Ascending aorta (tissue), 2 donors: ENCODE measurements at regions not wholly inside any gene's neighbourhood (a gene's known extent, or its start where the extent isn't known, plus 50 kb on each side); places are given as distances from the start of the nearest gene placed in this dataset.

Experiments used
- DNase-seq, 2 donors: peaks; one replicate each; pipeline ENCODE4 v3.0.0-alpha.2; 2019; ENCODE audit warnings: low spot score in 2 of 2
- H3K27ac ChIP-seq, 2 donors: fragments of 200-600 bp; sonication (generic); one replicate each; pipeline ENCODE4 v1.5.1; 2016 to 2017; ENCODE audit warnings: mild to moderate bottlenecking in 1 of 2
- H3K27me3 ChIP-seq: fragments of 200-600 bp; sonication (generic); one replicate; pipeline ENCODE4 v1.5.1; 2017
- H3K36me3 ChIP-seq, 2 donors: fragments of 200-600 bp; sonication (generic); one replicate each; pipeline ENCODE4 v1.5.1; 2016
- H3K4me1 ChIP-seq, 2 donors: fragments of 200-600 bp; sonication (generic); one replicate each; pipeline ENCODE4 v1.5.1; 2016 to 2017; ENCODE audit warnings: mild to moderate bottlenecking in 1 of 2
- H3K4me3 ChIP-seq, 2 donors: fragments of 200-600 bp; sonication (generic); one replicate each; pipeline ENCODE4 v1.5.1; 2016 to 2017; ENCODE audit warnings: mild to moderate bottlenecking in 1 of 2
- H3K9me3 ChIP-seq, 2 donors: fragments of 200-600 bp; sonication (generic); one replicate each; pipeline ENCODE4 v1.5.1; 2016
- intact Hi-C: fragments of 100-400 bp; cut with DNase I; formaldehyde crosslinking; loops from one replicate; pipeline ENCODE4 v1.15.1; 2023
- TF ChIP-seq, protein P1 (sequence below), 3 experiments: fragments of 200-600 bp in 2 of 3; fragments of 450-650 bp in 1 of 3; sonication (generic) in 2 of 3; IDR thresholded peaks; one replicate each; pipeline ENCODE4 v1.5.1; 2016 to 2019; ENCODE audit warnings: antibody characterized with exemption in 3 of 3, mild to moderate bottlenecking in 1 of 3, moderate library complexity in 1 of 3

DNA sequence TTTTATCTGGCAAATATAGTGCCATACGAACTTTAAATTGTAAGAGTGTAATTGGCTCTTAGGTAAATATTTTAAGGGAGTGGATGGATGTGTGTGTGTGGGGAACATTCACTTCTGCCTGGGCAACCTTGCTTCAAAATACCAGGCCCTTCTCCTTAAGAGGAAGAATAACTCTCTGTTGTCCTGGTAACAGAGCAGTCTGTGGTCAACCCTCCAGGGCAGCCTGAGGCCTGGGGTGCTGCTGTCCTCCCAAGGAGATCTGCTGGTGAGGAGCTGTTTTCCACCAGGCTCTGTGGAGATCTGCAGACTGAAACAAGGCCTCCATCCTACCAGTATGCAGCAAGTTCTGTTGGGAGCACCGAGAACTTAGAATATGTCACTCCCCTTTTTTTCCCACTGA, 325.2 kb downstream of the PSAT1 start:
- TF ChIP-seq, protein P1, sequence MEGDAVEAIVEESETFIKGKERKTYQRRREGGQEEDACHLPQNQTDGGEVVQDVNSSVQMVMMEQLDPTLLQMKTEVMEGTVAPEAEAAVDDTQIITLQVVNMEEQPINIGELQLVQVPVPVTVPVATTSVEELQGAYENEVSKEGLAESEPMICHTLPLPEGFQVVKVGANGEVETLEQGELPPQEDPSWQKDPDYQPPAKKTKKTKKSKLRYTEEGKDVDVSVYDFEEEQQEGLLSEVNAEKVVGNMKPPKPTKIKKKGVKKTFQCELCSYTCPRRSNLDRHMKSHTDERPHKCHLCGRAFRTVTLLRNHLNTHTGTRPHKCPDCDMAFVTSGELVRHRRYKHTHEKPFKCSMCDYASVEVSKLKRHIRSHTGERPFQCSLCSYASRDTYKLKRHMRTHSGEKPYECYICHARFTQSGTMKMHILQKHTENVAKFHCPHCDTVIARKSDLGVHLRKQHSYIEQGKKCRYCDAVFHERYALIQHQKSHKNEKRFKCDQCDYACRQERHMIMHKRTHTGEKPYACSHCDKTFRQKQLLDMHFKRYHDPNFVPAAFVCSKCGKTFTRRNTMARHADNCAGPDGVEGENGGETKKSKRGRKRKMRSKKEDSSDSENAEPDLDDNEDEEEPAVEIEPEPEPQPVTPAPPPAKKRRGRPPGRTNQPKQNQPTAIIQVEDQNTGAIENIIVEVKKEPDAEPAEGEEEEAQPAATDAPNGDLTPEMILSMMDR (IDR thresholded peaks at IDR 0.05): no peak
- no peaks in the 10 kb centered on the region for H3K9me3 ChIP-seq
- no peaks in the 10 kb centered on the region for H3K4me1 ChIP-seq
- H3K4me3 ChIP-seq: no peak overlapping the region
- H3K27ac ChIP-seq: no peak overlapping the region
- H3K36me3 ChIP-seq: no peaks in the 10 kb centered on the region
- H3K27me3 ChIP-seq: no peaks in the 10 kb centered on the region
- intact Hi-C loops: no loop called here
- DNase-seq: no peak

DNA sequence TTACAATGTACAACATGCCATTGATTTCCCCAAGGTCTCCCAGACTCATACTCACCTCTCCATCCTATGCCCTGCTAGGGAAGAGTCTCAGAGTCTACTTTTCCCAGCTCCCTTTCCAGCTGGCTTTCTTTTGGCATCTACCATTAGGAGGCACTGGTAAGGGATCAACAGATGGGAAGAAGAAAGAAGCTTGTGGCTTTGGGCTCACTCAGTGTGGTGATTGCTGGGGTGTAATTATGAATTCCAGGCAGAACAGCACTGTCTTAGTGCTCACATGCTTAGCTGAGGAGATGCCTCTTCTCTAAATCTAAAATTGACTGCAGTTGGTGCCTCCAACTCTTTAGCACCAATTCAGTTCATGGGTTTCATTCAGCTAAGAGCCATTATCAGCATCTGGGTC, 330.0 kb downstream of the PSAT1 start:
- DNase-seq: no peak
- Histone ChIP-seq H3K36me3 (no peaks in the 10 kb centered on the region), H3K4me1 (no peaks in the 10 kb centered on the region), H3K4me3 (no peak overlapping the region), H3K27ac (no peak overlapping the region), H3K27me3 (no peaks in the 10 kb centered on the region), H3K9me3 (no peaks in the 10 kb centered on the region)
- TF ChIP-seq, protein P1 (IDR thresholded peaks at IDR 0.05): no peak
- intact Hi-C loops: no loop called here

DNA sequence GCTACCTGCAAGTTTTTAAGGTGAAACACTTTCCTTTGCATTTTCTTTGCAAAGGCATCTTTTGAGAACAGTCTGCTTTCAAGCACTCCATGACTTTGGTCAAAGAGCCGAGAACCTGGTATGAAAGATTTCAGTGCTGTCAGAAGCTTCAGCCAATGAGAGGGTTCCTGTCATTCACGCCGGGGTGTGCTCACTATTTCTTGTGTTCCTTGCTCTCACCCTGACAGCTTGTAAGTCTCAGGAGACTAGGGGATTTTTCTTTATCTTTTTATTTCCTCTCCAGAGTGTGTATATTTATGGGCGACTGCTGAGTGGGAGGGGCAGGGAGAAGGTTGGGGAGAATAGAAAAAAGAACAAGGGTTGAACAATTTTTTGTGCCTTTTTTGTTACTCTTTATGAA, 334.0 kb downstream of the PSAT1 start:
- Histone ChIP-seq H3K4me1 (no peaks in the 10 kb centered on the region), H3K4me3 (no peak overlapping the region), H3K27ac (no peak overlapping the region), H3K36me3 (no peaks in the 10 kb centered on the region), H3K27me3 (no peaks in the 10 kb centered on the region), H3K9me3 (no peaks in the 10 kb centered on the region)
- intact Hi-C loops: no loop called here
- DNase-seq: no peak
- TF ChIP-seq, protein P1 (IDR thresholded peaks at IDR 0.05): no peak

DNA sequence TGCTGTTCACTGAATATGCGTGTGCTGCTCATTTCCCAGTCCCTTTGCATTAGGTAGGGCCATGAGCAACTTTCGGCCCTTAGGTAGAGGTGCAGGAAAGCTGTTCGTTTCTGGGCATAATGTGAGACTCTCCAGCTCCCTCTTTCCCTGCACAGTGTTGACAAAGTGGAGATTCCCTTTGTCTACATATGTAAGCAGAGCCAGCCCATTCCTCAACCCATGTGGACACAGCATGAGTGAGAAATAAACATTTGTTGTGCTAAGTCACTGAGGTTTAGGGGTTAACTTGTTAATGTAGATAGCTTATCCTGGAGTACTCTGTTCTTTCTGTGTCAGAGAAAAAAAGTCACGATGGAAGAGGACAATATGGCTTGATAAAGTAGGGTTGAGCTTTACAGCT, 343.8 kb downstream of the PSAT1 start:
- DNase-seq: no peak
- intact Hi-C loops: no loop called here
- TF ChIP-seq, protein P1 (IDR thresholded peaks at IDR 0.05): no peak
- Histone ChIP-seq H3K36me3 (no peaks in the 10 kb centered on the region), H3K27me3 (no peaks in the 10 kb centered on the region), H3K27ac (no peak overlapping the region), H3K4me3 (no peak overlapping the region), H3K4me1 (no peaks in the 10 kb centered on the region), H3K9me3 (no peaks in the 10 kb centered on the region)

DNA sequence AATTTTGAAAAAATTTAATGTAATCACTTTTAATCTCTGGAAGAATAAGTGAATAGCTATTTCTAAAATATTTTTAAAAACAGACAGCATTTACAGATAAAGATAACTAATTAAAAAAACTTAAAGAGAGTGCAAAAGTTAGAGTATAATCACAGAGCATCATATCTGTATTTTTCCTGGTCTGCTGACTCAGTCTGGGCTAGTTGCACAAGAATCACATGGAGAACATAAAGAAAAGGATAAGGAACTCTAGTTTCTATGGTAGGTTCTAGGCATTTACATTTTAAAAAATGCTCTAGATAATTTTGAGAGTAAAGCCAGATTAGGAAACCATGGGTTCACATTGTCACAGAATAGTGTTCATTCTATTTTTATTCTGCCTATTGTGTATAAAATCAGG, 347.4 kb downstream of the PSAT1 start:
- Histone ChIP-seq H3K36me3 (no peaks in the 10 kb centered on the region), H3K27ac (no peak overlapping the region), H3K4me1 (no peaks in the 10 kb centered on the region), H3K9me3 (no peaks in the 10 kb centered on the region), H3K27me3 (no peaks in the 10 kb centered on the region), H3K4me3 (no peak overlapping the region)
- intact Hi-C loops: no loop called here
- no peak for DNase-seq
- TF ChIP-seq, protein P1 (IDR thresholded peaks at IDR 0.05): no peak

DNA sequence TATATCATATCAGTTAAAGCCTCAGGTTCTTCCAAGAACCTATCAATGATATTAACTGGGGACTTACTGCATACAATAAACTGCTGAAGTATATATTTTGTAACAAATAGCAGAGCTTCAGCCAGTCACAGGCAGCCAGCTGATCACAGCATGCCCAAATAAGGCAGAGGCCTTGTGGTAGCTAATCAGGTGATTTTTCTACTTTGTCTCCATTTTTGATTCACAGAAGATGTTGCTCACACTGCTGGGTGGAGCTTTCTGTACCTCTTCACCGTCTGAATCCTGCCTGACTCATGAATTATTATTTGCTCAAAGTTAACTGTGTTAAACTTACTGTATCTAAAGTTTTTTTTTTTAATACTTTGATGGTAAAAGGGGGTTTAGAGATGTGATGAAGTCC, 357.4 kb downstream of the PSAT1 start:
- H3K27ac ChIP-seq: no peak overlapping the region
- H3K4me1 ChIP-seq: no peaks in the 10 kb centered on the region
- intact Hi-C loops: no loop called here
- no peaks in the 10 kb centered on the region for H3K9me3 ChIP-seq
- no peak for DNase-seq
- H3K27me3 ChIP-seq: no peaks in the 10 kb centered on the region
- TF ChIP-seq, protein P1 (IDR thresholded peaks at IDR 0.05): no peak
- H3K36me3 ChIP-seq: no peaks in the 10 kb centered on the region
- H3K4me3 ChIP-seq: no peak overlapping the region
